Dermis microvascular lymphatic vessel endothelial cell (primary cell): ENCODE measurements at regions not wholly inside any gene's neighbourhood (a gene's known extent, or its start where the extent isn't known, plus 50 kb on each side); places are given as distances from the start of the nearest gene placed in this dataset.
A peak's percentile ranks its signal among the peaks of the same experiment; 100 is the strongest.

Experiments
- DNase-seq, 2 donors: peaks; one replicate each; pipeline versions ENCODE4 v3.0.0 to v3.0.0-alpha.2; 2010; ENCODE audit warnings: low read depth in 2 of 2

GRCh38 chr20:48208176-48208575 is 422.9 kb upstream of the SULF2 start:
- DNase-seq, result no peak

- no peak for DNase-seq
These were observed 422.2 kb upstream of the SULF2 start for GRCh38 chr20:48207505-48207904.

- no peak for DNase-seq
These were observed 420.5 kb upstream of the SULF2 start for GRCh38 chr20:48205786-48206185.

- DNase-seq, result no peak
These were observed 420.1 kb upstream of the SULF2 start for GRCh38 chr20:48205281-48205782.

- no peak for DNase-seq
These were observed 419.2 kb upstream of the SULF2 start for GRCh38 chr20:48204499-48204898.

- DNase-seq, result no peak
These were observed 418.0 kb upstream of the SULF2 start for GRCh38 chr20:48203252-48203651.

- no peak for DNase-seq
These were observed 417.2 kb upstream of the SULF2 start for GRCh38 chr20:48202334-48203113.

- no peak for DNase-seq
These were observed 416.6 kb upstream of the SULF2 start for GRCh38 chr20:48201885-48202284.

- no peak for DNase-seq
These were observed 415.9 kb upstream of the SULF2 start for GRCh38 chr20:48201188-48201587.

GRCh38 chr20:48198929-48199451 is 413.7 kb upstream of the SULF2 start:
- no peak for DNase-seq

GRCh38 chr20:48197066-48197465 is 411.8 kb upstream of the SULF2 start:
- no peak for DNase-seq

- no peak for DNase-seq
These were observed 411.2 kb upstream of the SULF2 start for GRCh38 chr20:48196486-48196885.

GRCh38 chr20:48196001-48196400 is 410.7 kb upstream of the SULF2 start:
- no peak for DNase-seq

- DNase-seq, result no peak
These were observed 410.0 kb upstream of the SULF2 start for GRCh38 chr20:48195121-48195870.

DNA sequence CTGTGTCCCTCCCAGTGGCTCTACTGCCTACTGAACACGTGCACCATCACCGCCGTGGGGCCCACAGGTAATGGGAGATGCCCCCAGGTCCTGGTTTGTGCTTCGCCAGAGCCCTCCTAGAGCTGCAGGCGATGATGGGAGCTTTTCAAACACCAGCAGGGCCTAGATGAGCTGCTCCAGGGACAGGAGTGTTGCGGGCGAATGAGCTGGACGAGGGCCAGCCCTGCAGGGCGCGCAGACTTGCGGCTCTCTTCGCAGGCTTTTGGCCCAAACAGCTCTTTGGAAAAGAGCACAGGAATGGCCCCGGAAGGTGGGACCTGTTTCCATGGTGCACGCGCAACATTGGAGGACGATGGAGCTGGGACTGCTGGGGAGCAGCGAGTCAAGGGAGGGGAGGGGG is 409.3 kb upstream of the SULF2 start:
- DNase-seq, result no peak

GRCh38 chr20:48193627-48194425 is 408.5 kb upstream of the SULF2 start:
- no peak for DNase-seq

DNA sequence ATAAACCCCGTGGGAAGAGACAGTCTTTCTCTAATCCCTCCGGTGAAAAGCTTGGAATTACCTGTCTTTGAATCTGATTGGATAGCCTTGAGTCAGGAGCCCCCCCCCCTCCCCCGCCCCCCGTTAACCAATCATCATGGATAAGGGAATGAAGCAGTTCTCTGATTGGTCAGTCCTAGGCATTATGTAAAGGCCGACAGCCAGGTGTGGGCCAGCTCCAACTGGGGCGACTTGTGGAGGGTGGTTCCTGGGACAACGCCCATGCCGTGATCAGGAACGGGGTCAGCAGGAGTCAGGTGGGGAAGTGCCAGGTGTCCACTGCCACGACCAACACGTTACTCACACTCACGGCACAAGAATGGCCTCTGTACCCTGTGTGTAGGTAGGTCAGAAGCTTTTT is 406.8 kb upstream of the SULF2 start:
- no peak for DNase-seq

DNA sequence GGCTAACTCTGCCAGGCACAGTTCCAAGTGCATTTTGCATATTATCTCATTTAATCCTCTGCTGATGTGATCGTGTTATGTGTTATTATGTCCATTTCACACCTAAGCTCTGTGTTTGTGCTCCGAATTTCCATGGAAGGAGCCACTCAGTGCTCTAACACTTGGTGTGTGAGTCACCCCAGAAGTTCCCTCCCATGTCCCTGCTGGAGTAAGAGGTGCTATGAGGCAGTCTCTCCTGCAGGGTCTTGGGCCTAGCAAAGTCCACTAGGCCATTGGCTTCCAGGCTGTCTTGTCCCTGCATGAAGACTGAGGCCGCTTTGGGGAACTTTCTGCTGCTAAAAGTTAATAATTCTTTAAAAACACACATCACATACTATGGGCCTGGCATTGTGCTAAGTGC is 405.9 kb upstream of the SULF2 start:
- no peak for DNase-seq

- DNase-seq, result no peak
These were observed 405.5 kb upstream of the SULF2 start for GRCh38 chr20:48190757-48191156.

DNA sequence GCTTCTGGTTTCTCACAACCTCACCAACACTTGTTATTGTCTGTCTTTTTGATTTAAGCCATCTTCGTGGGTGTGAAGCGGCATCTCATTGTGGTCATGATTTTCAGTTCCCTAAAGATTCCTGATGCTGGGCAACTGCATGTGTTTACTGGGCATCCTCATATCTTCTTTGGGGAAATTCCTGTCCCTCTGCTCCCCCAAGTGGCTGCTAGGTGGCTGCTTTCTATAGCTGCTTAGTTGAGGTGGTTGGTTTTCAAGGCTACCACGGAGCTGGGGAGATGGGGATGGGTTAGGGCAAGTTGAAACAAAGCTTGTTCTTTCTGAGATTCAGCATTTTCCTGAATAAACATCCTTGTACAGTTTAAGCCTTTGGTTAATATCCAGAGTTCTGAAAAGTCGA is 403.9 kb upstream of the SULF2 start:
- peak; percentile 29 to 42 for DNase-seq

- DNase-seq, result no peak
These were observed 402.6 kb upstream of the SULF2 start for GRCh38 chr20:48187851-48188250.

DNA sequence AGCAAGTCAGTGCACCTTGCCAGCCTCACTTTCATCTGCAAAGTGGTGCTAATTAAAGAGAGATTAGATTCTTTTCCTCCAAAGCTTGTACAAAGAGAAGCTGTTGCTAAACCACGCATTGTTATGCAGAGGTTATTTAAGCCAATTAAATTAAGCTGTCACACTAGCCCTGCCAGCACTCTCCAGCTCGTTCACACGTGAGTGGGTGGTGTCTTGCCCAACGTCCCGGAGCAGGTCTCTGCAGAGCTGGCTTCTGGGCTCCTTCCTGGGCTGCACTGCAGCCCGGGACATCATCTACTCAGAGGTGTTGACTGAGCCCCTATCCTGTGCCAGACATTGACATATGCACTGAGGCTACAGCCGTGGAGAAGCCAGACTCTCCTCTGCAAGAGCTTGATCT is 401.6 kb upstream of the SULF2 start:
- no peak for DNase-seq
